ENCODE measurements at regions not wholly inside any gene's neighbourhood (a gene's known extent, or its start where the extent isn't known, plus 50 kb on each side); places are given as distances from the start of the nearest gene placed in this dataset.

GRCh38 chr5:67964619-67965018 lies 250.9 kb upstream of the PIK3R1 start:
- H3K4me1 ChIP-seq (ENCODE audit: control insufficient read depth in 5 of 5, insufficient read depth in 5 of 5, low read length in 5 of 5), result peaks cover 0 to 4% (median 0%) of the 10 kb centered on the region in 5 donors
- no peaks in the 10 kb centered on the region for H3K27me3 ChIP-seq (ENCODE audit: control insufficient read depth in 5 of 5, insufficient read depth in 4 of 5, low read length in 5 of 5)
- H3K27ac ChIP-seq (ENCODE audit: low read depth, low read length), result no peak overlapping the region

GRCh38 chr5:67963789-67964519 lies 251.6 kb upstream of the PIK3R1 start:
- no peak overlapping the region for H3K27ac ChIP-seq (ENCODE audit: low read depth, low read length)
- H3K9me3 ChIP-seq (ENCODE audit: control insufficient read depth in 5 of 5, low read length in 5 of 5), result no peaks in the 10 kb centered on the region
- H3K4me3 ChIP-seq (ENCODE audit: low read depth in 1 of 5, low read length in 5 of 5), result no peak overlapping the region

More at GRCh38 chr5:67964619-67965018, 250.9 kb upstream of the PIK3R1 start:
- Histone ChIP-seq H3K4me3 (ENCODE audit: low read depth in 1 of 5, low read length in 5 of 5) (no peak overlapping the region), H3K9me3 (ENCODE audit: control insufficient read depth in 5 of 5, low read length in 5 of 5) (no peaks in the 10 kb centered on the region), H3K36me3 (ENCODE audit: control insufficient read depth in 5 of 5, insufficient read depth in 5 of 5, low read length in 5 of 5) (no peaks in the 10 kb centered on the region), H3K9ac (ENCODE audit: low read length in 5 of 5) (no peak overlapping the region)

GRCh38 chr5:67960939-67961338 lies 254.6 kb upstream of the PIK3R1 start:
- H3K4me3 ChIP-seq (ENCODE audit: low read depth in 1 of 5, low read length in 5 of 5), result no peak overlapping the region
- no peaks in the 10 kb centered on the region for H3K27me3 ChIP-seq (ENCODE audit: control insufficient read depth in 5 of 5, insufficient read depth in 4 of 5, low read length in 5 of 5)
- peaks cover 0 to 4% (median 0%) of the 10 kb centered on the region in 5 donors for H3K4me1 ChIP-seq (ENCODE audit: control insufficient read depth in 5 of 5, insufficient read depth in 5 of 5, low read length in 5 of 5)
- no peak overlapping the region for H3K9ac ChIP-seq (ENCODE audit: low read length in 5 of 5)
- H3K27ac ChIP-seq (ENCODE audit: low read depth, low read length), result no peak overlapping the region
- no peaks in the 10 kb centered on the region for H3K36me3 ChIP-seq (ENCODE audit: control insufficient read depth in 5 of 5, insufficient read depth in 5 of 5, low read length in 5 of 5)
- H3K9me3 ChIP-seq (ENCODE audit: control insufficient read depth in 5 of 5, low read length in 5 of 5), result no peaks in the 10 kb centered on the region

More at GRCh38 chr5:67963789-67964519, 251.6 kb upstream of the PIK3R1 start:
- H3K27me3 ChIP-seq (ENCODE audit: control insufficient read depth in 5 of 5, insufficient read depth in 4 of 5, low read length in 5 of 5), result no peaks in the 10 kb centered on the region
- no peaks in the 10 kb centered on the region for H3K36me3 ChIP-seq (ENCODE audit: control insufficient read depth in 5 of 5, insufficient read depth in 5 of 5, low read length in 5 of 5)
- peaks cover 0 to 4% (median 0%) of the 10 kb centered on the region in 5 donors for H3K4me1 ChIP-seq (ENCODE audit: control insufficient read depth in 5 of 5, insufficient read depth in 5 of 5, low read length in 5 of 5)
- H3K9ac ChIP-seq (ENCODE audit: low read length in 5 of 5), result no peak overlapping the region

GRCh38 chr5:67957374-67957773 lies 258.2 kb upstream of the PIK3R1 start:
- Histone ChIP-seq H3K36me3 (ENCODE audit: control insufficient read depth in 5 of 5, insufficient read depth in 5 of 5, low read length in 5 of 5) (no peaks in the 10 kb centered on the region), H3K27ac (ENCODE audit: low read depth, low read length) (no peak overlapping the region), H3K9me3 (ENCODE audit: control insufficient read depth in 5 of 5, low read length in 5 of 5) (no peaks in the 10 kb centered on the region), H3K27me3 (ENCODE audit: control insufficient read depth in 5 of 5, insufficient read depth in 4 of 5, low read length in 5 of 5) (no peaks in the 10 kb centered on the region), H3K4me3 (ENCODE audit: low read depth in 1 of 5, low read length in 5 of 5) (no peak overlapping the region), H3K9ac (ENCODE audit: low read length in 5 of 5) (no peak overlapping the region), H3K4me1 (ENCODE audit: control insufficient read depth in 5 of 5, insufficient read depth in 5 of 5, low read length in 5 of 5) (peaks cover 0 to 4% (median 0%) of the 10 kb centered on the region in 5 donors)

GRCh38 chr5:67954351-67954750 lies 261.2 kb upstream of the PIK3R1 start:
- H3K9me3 ChIP-seq (ENCODE audit: control insufficient read depth in 5 of 5, low read length in 5 of 5), result no peaks in the 10 kb centered on the region
- H3K27me3 ChIP-seq (ENCODE audit: control insufficient read depth in 5 of 5, insufficient read depth in 4 of 5, low read length in 5 of 5), result no peaks in the 10 kb centered on the region
- no peak overlapping the region for H3K4me3 ChIP-seq (ENCODE audit: low read depth in 1 of 5, low read length in 5 of 5)
- H3K4me1 ChIP-seq (ENCODE audit: control insufficient read depth in 5 of 5, insufficient read depth in 5 of 5, low read length in 5 of 5), result no peaks in the 10 kb centered on the region
- no peak overlapping the region for H3K9ac ChIP-seq (ENCODE audit: low read length in 5 of 5)
- no peak overlapping the region for H3K27ac ChIP-seq (ENCODE audit: low read depth, low read length)
- no peaks in the 10 kb centered on the region for H3K36me3 ChIP-seq (ENCODE audit: control insufficient read depth in 5 of 5, insufficient read depth in 5 of 5, low read length in 5 of 5)

GRCh38 chr5:67942421-67942820 lies 273.1 kb upstream of the PIK3R1 start:
- no peaks in the 10 kb centered on the region for H3K36me3 ChIP-seq (ENCODE audit: control insufficient read depth in 5 of 5, insufficient read depth in 5 of 5, low read length in 5 of 5)
- no peaks in the 10 kb centered on the region for H3K27me3 ChIP-seq (ENCODE audit: control insufficient read depth in 5 of 5, insufficient read depth in 4 of 5, low read length in 5 of 5)
- H3K4me3 ChIP-seq (ENCODE audit: low read depth in 1 of 5, low read length in 5 of 5), result no peak overlapping the region
- no peak overlapping the region for H3K27ac ChIP-seq (ENCODE audit: low read depth, low read length)
- H3K9me3 ChIP-seq (ENCODE audit: control insufficient read depth in 5 of 5, low read length in 5 of 5), result peaks cover 0 to 2% (median 0%) of the 10 kb centered on the region in 5 donors
- no peaks in the 10 kb centered on the region for H3K4me1 ChIP-seq (ENCODE audit: control insufficient read depth in 5 of 5, insufficient read depth in 5 of 5, low read length in 5 of 5)
- no peak overlapping the region for H3K9ac ChIP-seq (ENCODE audit: low read length in 5 of 5)

GRCh38 chr5:67941614-67942401 lies 273.7 kb upstream of the PIK3R1 start:
- Histone ChIP-seq H3K9me3 (ENCODE audit: control insufficient read depth in 5 of 5, low read length in 5 of 5) (peaks cover 0 to 2% (median 0%) of the 10 kb centered on the region in 5 donors), H3K4me1 (ENCODE audit: control insufficient read depth in 5 of 5, insufficient read depth in 5 of 5, low read length in 5 of 5) (no peaks in the 10 kb centered on the region), H3K27me3 (ENCODE audit: control insufficient read depth in 5 of 5, insufficient read depth in 4 of 5, low read length in 5 of 5) (no peaks in the 10 kb centered on the region), H3K9ac (ENCODE audit: low read length in 5 of 5) (no peak overlapping the region), H3K4me3 (ENCODE audit: low read depth in 1 of 5, low read length in 5 of 5) (no peak overlapping the region), H3K36me3 (ENCODE audit: control insufficient read depth in 5 of 5, insufficient read depth in 5 of 5, low read length in 5 of 5) (no peaks in the 10 kb centered on the region), H3K27ac (ENCODE audit: low read depth, low read length) (no peak overlapping the region)

GRCh38 chr5:67935908-67936566 lies 279.5 kb upstream of the PIK3R1 start:
- no peak overlapping the region for H3K4me3 ChIP-seq (ENCODE audit: low read depth in 1 of 5, low read length in 5 of 5)
- H3K36me3 ChIP-seq (ENCODE audit: control insufficient read depth in 5 of 5, insufficient read depth in 5 of 5, low read length in 5 of 5), result no peaks in the 10 kb centered on the region
- H3K27ac ChIP-seq (ENCODE audit: low read depth, low read length), result no peak overlapping the region
- no peak overlapping the region for H3K9ac ChIP-seq (ENCODE audit: low read length in 5 of 5)
- no peaks in the 10 kb centered on the region for H3K27me3 ChIP-seq (ENCODE audit: control insufficient read depth in 5 of 5, insufficient read depth in 4 of 5, low read length in 5 of 5)
- peaks cover 0 to 2% (median 0%) of the 10 kb centered on the region in 5 donors for H3K9me3 ChIP-seq (ENCODE audit: control insufficient read depth in 5 of 5, low read length in 5 of 5)
- H3K4me1 ChIP-seq (ENCODE audit: control insufficient read depth in 5 of 5, insufficient read depth in 5 of 5, low read length in 5 of 5), result no peaks in the 10 kb centered on the region

- Histone ChIP-seq H3K27me3 (ENCODE audit: control insufficient read depth in 5 of 5, insufficient read depth in 4 of 5, low read length in 5 of 5) (no peaks in the 10 kb centered on the region), H3K4me3 (ENCODE audit: low read depth in 1 of 5, low read length in 5 of 5) (no peak overlapping the region), H3K9me3 (ENCODE audit: control insufficient read depth in 5 of 5, low read length in 5 of 5) (peaks cover 0 to 2% (median 0%) of the 10 kb centered on the region in 5 donors), H3K36me3 (ENCODE audit: control insufficient read depth in 5 of 5, insufficient read depth in 5 of 5, low read length in 5 of 5) (no peaks in the 10 kb centered on the region), H3K27ac (ENCODE audit: low read depth, low read length) (no peak overlapping the region), H3K4me1 (ENCODE audit: control insufficient read depth in 5 of 5, insufficient read depth in 5 of 5, low read length in 5 of 5) (no peaks in the 10 kb centered on the region), H3K9ac (ENCODE audit: low read length in 5 of 5) (no peak overlapping the region)
These were observed 280.6 kb upstream of the PIK3R1 start for GRCh38 chr5:67934976-67935375.

GRCh38 chr5:67925511-67925910 lies 290.0 kb upstream of the PIK3R1 start:
- H3K4me1 ChIP-seq (ENCODE audit: control insufficient read depth in 5 of 5, insufficient read depth in 5 of 5, low read length in 5 of 5), result no peaks in the 10 kb centered on the region
- no peak overlapping the region for H3K9ac ChIP-seq (ENCODE audit: low read length in 5 of 5)
- H3K27me3 ChIP-seq (ENCODE audit: control insufficient read depth in 5 of 5, insufficient read depth in 4 of 5, low read length in 5 of 5), result no peaks in the 10 kb centered on the region
- H3K36me3 ChIP-seq (ENCODE audit: control insufficient read depth in 5 of 5, insufficient read depth in 5 of 5, low read length in 5 of 5), result no peaks in the 10 kb centered on the region
- H3K9me3 ChIP-seq (ENCODE audit: control insufficient read depth in 5 of 5, low read length in 5 of 5), result no peaks in the 10 kb centered on the region
- H3K27ac ChIP-seq (ENCODE audit: low read depth, low read length), result no peak overlapping the region
- no peak overlapping the region for H3K4me3 ChIP-seq (ENCODE audit: low read depth in 1 of 5, low read length in 5 of 5)

All from subcutaneous abdominal adipose tissue (tissue), 5 donors.